GM23338 (cell line): ENCODE measurements at regions not wholly inside any gene's neighbourhood (a gene's known extent, or its start where the extent isn't known, plus 50 kb on each side); places are given as distances from the start of the nearest gene placed in this dataset.

Experiments
- ATAC-seq: fragments of 200-7000 bp; cut with Tn5 transposase; 3 replicates; pipeline ENCODE4 v1.9.1; 2020
- DNase-seq: peaks from one replicate; pipeline ENCODE4 v3.0.0-alpha.2; 2015; ENCODE audit warnings: low spot score
- H2AFZ ChIP-seq: fragments of 200-600 bp; sonication (generic); 2 replicates; pipeline ENCODE4 v1.8.0; 2016; ENCODE audit warnings: antibody characterized with exemption, mild to moderate bottlenecking, moderate library complexity
- H3F3A ChIP-seq: fragments of 200-600 bp; sonication (generic); replicated peaks from 2 replicates; pipeline ENCODE4 v1.8.0; 2017; ENCODE audit warnings: antibody characterized with exemption, mixed run types, low read depth
- H3K27ac ChIP-seq: fragments of 200-600 bp; sonication (generic); 2 replicates; pipeline ENCODE4 v1.6.1; 2016; ENCODE audit warnings: low read depth
- H3K27me3 ChIP-seq: fragments of 200-600 bp; sonication (generic); 2 replicates; pipeline ENCODE4 v1.8.0; 2016; ENCODE audit warnings: mild to moderate bottlenecking, mixed run types, moderate library complexity; ENCODE audit not compliant: insufficient read depth
- H3K36me3 ChIP-seq: fragments of 200-600 bp; sonication (generic); 2 replicates; pipeline ENCODE4 v1.8.0; 2016; ENCODE audit warnings: mild to moderate bottlenecking; ENCODE audit not compliant: insufficient read depth
- H3K4me1 ChIP-seq: fragments of 200-600 bp; sonication (generic); 2 replicates; pipeline ENCODE4 v1.8.0; 2016; ENCODE audit warnings: mild to moderate bottlenecking, moderate library complexity; ENCODE audit not compliant: insufficient read depth
- H3K4me2 ChIP-seq: fragments of 200-600 bp; sonication (generic); 2 replicates; pipeline ENCODE4 v1.7.1; 2017; ENCODE audit warnings: mixed run types
- H3K4me3 ChIP-seq: fragments of 200-600 bp; sonication (generic); 2 replicates; pipeline ENCODE4 v1.6.1; 2016; ENCODE audit warnings: mixed run types
- H3K79me2 ChIP-seq: fragments of 200-600 bp; sonication (generic); replicated peaks from 2 replicates; pipeline ENCODE4 v1.8.0; 2017; ENCODE audit warnings: mild to moderate bottlenecking; ENCODE audit not compliant: insufficient read depth
- H3K9me2 ChIP-seq: fragments of 200-600 bp; sonication (generic); 2 replicates; pipeline ENCODE4 v1.8.0; 2017; ENCODE audit not compliant: insufficient read depth
- H4K20me1 ChIP-seq: fragments of 200-600 bp; sonication (generic); replicated peaks from 2 replicates; pipeline ENCODE4 v1.8.0; 2017; ENCODE audit warnings: mild to moderate bottlenecking; ENCODE audit not compliant: insufficient read depth
- H3K27ac Mint-ChIP-seq: 2 replicates; pipeline ENCODE4 v1.8.0; 2020; ENCODE audit warnings: inconsistent platforms, mild to moderate bottlenecking, moderate library complexity, mixed read lengths
- H3K27me3 Mint-ChIP-seq: 3 replicates; pipeline ENCODE4 v1.8.0; 2022; ENCODE audit warnings: low read depth, mild to moderate bottlenecking, moderate library complexity, mixed read lengths, inconsistent platforms; ENCODE audit not compliant: insufficient read depth, poor library complexity
- H3K36me3 Mint-ChIP-seq: 3 replicates; pipeline ENCODE4 v1.8.0; 2021; ENCODE audit warnings: low read depth, mild to moderate bottlenecking, inconsistent platforms, moderate library complexity, mixed read lengths
- H3K4me1 Mint-ChIP-seq: 3 replicates; pipeline ENCODE4 v1.8.0; 2020; ENCODE audit warnings: mild to moderate bottlenecking, inconsistent platforms, mixed read lengths
- H3K4me3 Mint-ChIP-seq: 3 replicates; pipeline ENCODE4 v1.8.0; 2021; ENCODE audit warnings: moderate library complexity, mild to moderate bottlenecking, inconsistent platforms, mixed read lengths
- H3K9me3 Mint-ChIP-seq: 3 replicates; pipeline ENCODE4 v1.8.0; 2020; ENCODE audit warnings: moderate library complexity, mild to moderate bottlenecking, inconsistent platforms, mixed read lengths
- CREB1 ChIP-seq: fragments of 250-450 bp; sonication (Bioruptor Pico); IDR thresholded peaks from 2 replicates; pipeline ENCODE4 v1.5.0; 2020; ENCODE audit warnings: low read depth, mild to moderate bottlenecking, moderate library complexity
- ETS1 ChIP-seq: IDR thresholded peaks from 2 replicates; pipeline ENCODE4 v1.6.1; 2016; ENCODE audit warnings: antibody characterized with exemption
- EZH2 ChIP-seq: fragments of 200-600 bp; sonication (generic); IDR thresholded peaks from one replicate; pipeline ENCODE4 v1.8.0; 2017; ENCODE audit warnings: antibody characterized with exemption, mild to moderate bottlenecking, low read depth; ENCODE audit not compliant: unreplicated experiment
- EZH2phosphoT487 ChIP-seq: fragments of 200-600 bp; sonication (generic); IDR thresholded peaks from one replicate; pipeline ENCODE4 v1.8.1; 2018; ENCODE audit warnings: antibody characterized with exemption; ENCODE audit not compliant: unreplicated experiment
- JUNB ChIP-seq: IDR thresholded peaks from one replicate; pipeline ENCODE4 v1.6.1; 2016; ENCODE audit warnings: antibody characterized with exemption; ENCODE audit not compliant: unreplicated experiment
- NANOG ChIP-seq: IDR thresholded peaks from 2 replicates; pipeline ENCODE4 v1.6.1; 2016; ENCODE audit warnings: antibody characterized with exemption, borderline replicate concordance
- POLR2AphosphoS5 ChIP-seq: IDR thresholded peaks from 2 replicates; pipeline ENCODE4 v1.6.1; 2016; ENCODE audit warnings: antibody characterized with exemption, low read depth
- STAT1 ChIP-seq: IDR thresholded peaks from one replicate; pipeline ENCODE4 v1.6.1; 2016; ENCODE audit warnings: antibody characterized with exemption; ENCODE audit not compliant: unreplicated experiment
- ZNF114 ChIP-seq: fragments of 250-450 bp; sonication (Bioruptor Pico); IDR thresholded peaks from 2 replicates; pipeline ENCODE4 v1.5.0; 2020; ENCODE audit warnings: mild to moderate bottlenecking, moderate library complexity
- ZNF331 ChIP-seq: fragments of 250-450 bp; sonication (Bioruptor Pico); IDR thresholded peaks from 2 replicates; pipeline ENCODE4 v1.5.0; 2020; ENCODE audit warnings: low read depth, mild to moderate bottlenecking, moderate library complexity
- ZNF462 ChIP-seq: fragments of 250-450 bp; sonication (Bioruptor Pico); IDR thresholded peaks from 2 replicates; pipeline ENCODE4 v1.5.0; 2020; ENCODE audit warnings: mild to moderate bottlenecking, moderate library complexity
- TF ChIP-seq, protein P1 (sequence below): IDR thresholded peaks from one replicate; pipeline ENCODE4 v1.6.1; 2018; ENCODE audit warnings: antibody characterized with exemption; ENCODE audit not compliant: unreplicated experiment
- TF ChIP-seq, protein P2 (sequence below), 2 experiments: fragments of 200-600 bp in 1 of 2; sonication (generic) in 1 of 2; conservative IDR thresholded peaks; 2 replicates each; pipeline versions ENCODE4 v1.5.1 to v1.6.1; 2016 to 2017; ENCODE audit warnings: antibody characterized with exemption in 2 of 2, low read depth in 2 of 2, mild to moderate bottlenecking in 2 of 2, moderate library complexity in 1 of 2

GRCh38 chrY:16835206-16835605 is 1044.8 kb downstream of the CDY2B start:
- Mint-ChIP-seq H3K27me3 (peaks cover 2% of the 10 kb centered on the region), H3K4me1 (no peaks in the 10 kb centered on the region), H3K9me3 (no peaks in the 10 kb centered on the region), H3K36me3 (no peaks in the 10 kb centered on the region), H3K4me3 (no peak overlapping the region), H3K27ac (no peak overlapping the region)
- no peaks in the 10 kb centered on the region for H3K4me1 ChIP-seq
- no peaks in the 10 kb centered on the region for H3K9me2 ChIP-seq
- no peak for DNase-seq
- H4K20me1 ChIP-seq = no peaks in the 10 kb centered on the region
- no peaks in the 10 kb centered on the region for H3K36me3 ChIP-seq
- ATAC-seq = no peak
- H3K4me2 ChIP-seq = no peak overlapping the region
- no peak overlapping the region for H3K4me3 ChIP-seq
- no peak overlapping the region for H3K27ac ChIP-seq
- no peaks in the 10 kb centered on the region for H3F3A ChIP-seq
- no peaks in the 10 kb centered on the region for H3K27me3 ChIP-seq
- TF ChIP-seq EZH2phosphoT487 = no peak
- TF ChIP-seq CREB1 (CRISPR knock-in tag) = no peak
- TF ChIP-seq JUNB = no peak
- TF ChIP-seq ETS1 = no peak
- TF ChIP-seq, protein P1, sequence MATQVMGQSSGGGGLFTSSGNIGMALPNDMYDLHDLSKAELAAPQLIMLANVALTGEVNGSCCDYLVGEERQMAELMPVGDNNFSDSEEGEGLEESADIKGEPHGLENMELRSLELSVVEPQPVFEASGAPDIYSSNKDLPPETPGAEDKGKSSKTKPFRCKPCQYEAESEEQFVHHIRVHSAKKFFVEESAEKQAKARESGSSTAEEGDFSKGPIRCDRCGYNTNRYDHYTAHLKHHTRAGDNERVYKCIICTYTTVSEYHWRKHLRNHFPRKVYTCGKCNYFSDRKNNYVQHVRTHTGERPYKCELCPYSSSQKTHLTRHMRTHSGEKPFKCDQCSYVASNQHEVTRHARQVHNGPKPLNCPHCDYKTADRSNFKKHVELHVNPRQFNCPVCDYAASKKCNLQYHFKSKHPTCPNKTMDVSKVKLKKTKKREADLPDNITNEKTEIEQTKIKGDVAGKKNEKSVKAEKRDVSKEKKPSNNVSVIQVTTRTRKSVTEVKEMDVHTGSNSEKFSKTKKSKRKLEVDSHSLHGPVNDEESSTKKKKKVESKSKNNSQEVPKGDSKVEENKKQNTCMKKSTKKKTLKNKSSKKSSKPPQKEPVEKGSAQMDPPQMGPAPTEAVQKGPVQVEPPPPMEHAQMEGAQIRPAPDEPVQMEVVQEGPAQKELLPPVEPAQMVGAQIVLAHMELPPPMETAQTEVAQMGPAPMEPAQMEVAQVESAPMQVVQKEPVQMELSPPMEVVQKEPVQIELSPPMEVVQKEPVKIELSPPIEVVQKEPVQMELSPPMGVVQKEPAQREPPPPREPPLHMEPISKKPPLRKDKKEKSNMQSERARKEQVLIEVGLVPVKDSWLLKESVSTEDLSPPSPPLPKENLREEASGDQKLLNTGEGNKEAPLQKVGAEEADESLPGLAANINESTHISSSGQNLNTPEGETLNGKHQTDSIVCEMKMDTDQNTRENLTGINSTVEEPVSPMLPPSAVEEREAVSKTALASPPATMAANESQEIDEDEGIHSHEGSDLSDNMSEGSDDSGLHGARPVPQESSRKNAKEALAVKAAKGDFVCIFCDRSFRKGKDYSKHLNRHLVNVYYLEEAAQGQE = no peak
- TF ChIP-seq ZNF331 (CRISPR knock-in tag) = no peak
- TF ChIP-seq ZNF114 (CRISPR knock-in tag) = no peak
- TF ChIP-seq POLR2AphosphoS5 = no peak
- TF ChIP-seq, protein P2, sequence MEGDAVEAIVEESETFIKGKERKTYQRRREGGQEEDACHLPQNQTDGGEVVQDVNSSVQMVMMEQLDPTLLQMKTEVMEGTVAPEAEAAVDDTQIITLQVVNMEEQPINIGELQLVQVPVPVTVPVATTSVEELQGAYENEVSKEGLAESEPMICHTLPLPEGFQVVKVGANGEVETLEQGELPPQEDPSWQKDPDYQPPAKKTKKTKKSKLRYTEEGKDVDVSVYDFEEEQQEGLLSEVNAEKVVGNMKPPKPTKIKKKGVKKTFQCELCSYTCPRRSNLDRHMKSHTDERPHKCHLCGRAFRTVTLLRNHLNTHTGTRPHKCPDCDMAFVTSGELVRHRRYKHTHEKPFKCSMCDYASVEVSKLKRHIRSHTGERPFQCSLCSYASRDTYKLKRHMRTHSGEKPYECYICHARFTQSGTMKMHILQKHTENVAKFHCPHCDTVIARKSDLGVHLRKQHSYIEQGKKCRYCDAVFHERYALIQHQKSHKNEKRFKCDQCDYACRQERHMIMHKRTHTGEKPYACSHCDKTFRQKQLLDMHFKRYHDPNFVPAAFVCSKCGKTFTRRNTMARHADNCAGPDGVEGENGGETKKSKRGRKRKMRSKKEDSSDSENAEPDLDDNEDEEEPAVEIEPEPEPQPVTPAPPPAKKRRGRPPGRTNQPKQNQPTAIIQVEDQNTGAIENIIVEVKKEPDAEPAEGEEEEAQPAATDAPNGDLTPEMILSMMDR (conservative IDR thresholded peaks at IDR 0.05; ENCODE audit: low read depth in 2 of 2) = no peak
- no peak for TF ChIP-seq EZH2
- TF ChIP-seq NANOG = no peak
- no peak for TF ChIP-seq STAT1
- no peak for TF ChIP-seq ZNF462 (CRISPR knock-in tag)
- H2AFZ ChIP-seq = no peak overlapping the region
- H3K79me2 ChIP-seq = no peaks in the 10 kb centered on the region
